DND-41 (cell line): ENCODE measurements at regions not wholly inside any gene's neighbourhood (a gene's known extent, or its start where the extent isn't known, plus 50 kb on each side); places are given as distances from the start of the nearest gene placed in this dataset.

Experiments
- EZH2 ChIP-seq: IDR thresholded peaks from 3 replicates; pipeline ENCODE4 v1.6.1; 2012; ENCODE audit warnings: borderline replicate concordance, low read depth, mild to moderate bottlenecking, moderate library complexity, low read length, inconsistent platforms; ENCODE audit not compliant: severe bottlenecking
- TF ChIP-seq, protein P1 (sequence below): IDR thresholded peaks from 2 replicates; pipeline ENCODE4 v1.5.1; 2012; ENCODE audit warnings: borderline replicate concordance, low read length, moderate library complexity, mild to moderate bottlenecking; ENCODE audit not compliant: poor library complexity, severe bottlenecking; ENCODE audit errors: extremely low read depth

DNA sequence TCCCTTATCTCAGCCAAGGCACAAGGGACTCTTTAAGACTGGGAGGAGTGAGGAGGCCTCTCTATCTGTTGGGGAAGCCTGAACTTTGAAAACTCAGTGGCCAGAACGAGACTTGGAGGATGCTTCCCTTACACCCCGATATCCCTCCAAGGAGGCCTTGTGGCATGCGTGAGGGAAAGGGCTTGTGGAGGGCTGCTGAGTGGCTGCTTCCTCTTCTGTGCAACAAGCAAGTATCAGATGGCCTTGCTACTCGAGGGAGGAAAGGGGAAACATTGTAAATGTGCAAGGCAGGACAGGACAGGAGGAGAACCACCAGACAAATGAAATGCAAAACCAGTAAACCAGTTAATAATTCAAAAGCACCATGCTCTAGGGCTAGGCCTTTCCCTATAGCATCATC, 306.5 kb upstream of the MAP3K7 start:
- TF ChIP-seq, protein P1, sequence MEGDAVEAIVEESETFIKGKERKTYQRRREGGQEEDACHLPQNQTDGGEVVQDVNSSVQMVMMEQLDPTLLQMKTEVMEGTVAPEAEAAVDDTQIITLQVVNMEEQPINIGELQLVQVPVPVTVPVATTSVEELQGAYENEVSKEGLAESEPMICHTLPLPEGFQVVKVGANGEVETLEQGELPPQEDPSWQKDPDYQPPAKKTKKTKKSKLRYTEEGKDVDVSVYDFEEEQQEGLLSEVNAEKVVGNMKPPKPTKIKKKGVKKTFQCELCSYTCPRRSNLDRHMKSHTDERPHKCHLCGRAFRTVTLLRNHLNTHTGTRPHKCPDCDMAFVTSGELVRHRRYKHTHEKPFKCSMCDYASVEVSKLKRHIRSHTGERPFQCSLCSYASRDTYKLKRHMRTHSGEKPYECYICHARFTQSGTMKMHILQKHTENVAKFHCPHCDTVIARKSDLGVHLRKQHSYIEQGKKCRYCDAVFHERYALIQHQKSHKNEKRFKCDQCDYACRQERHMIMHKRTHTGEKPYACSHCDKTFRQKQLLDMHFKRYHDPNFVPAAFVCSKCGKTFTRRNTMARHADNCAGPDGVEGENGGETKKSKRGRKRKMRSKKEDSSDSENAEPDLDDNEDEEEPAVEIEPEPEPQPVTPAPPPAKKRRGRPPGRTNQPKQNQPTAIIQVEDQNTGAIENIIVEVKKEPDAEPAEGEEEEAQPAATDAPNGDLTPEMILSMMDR: no peak
- no peak for TF ChIP-seq EZH2
